ENCODE measurements at regions not wholly inside any gene's neighbourhood (a gene's known extent, or its start where the extent isn't known, plus 50 kb on each side); places are given as distances from the start of the nearest gene placed in this dataset.

GRCh38 chr14:86518298-86518697 lies 988.4 kb downstream of the FLRT2 start:
- H3K9me2 ChIP-seq (replicated peaks; ENCODE audit: control insufficient read depth, low read length) = no peaks in the 10 kb centered on the region
- no peaks in the 10 kb centered on the region for H3K79me2 ChIP-seq (ENCODE audit: control insufficient read depth, low read length)
- no peaks in the 10 kb centered on the region for H3K27me3 ChIP-seq (ENCODE audit: control insufficient read depth, low read length)
- no peaks in the 10 kb centered on the region for H3K36me3 ChIP-seq (ENCODE audit: control insufficient read depth, low read length)
- no peaks in the 10 kb centered on the region for H3K4me1 ChIP-seq (ENCODE audit: control insufficient read depth, low read length)
- H3K4me2 ChIP-seq (ENCODE audit: low read length) = no peak overlapping the region
- H3K27ac ChIP-seq (ENCODE audit: low read depth, low read length) = no peak overlapping the region
- no peaks in the 10 kb centered on the region for H3F3A ChIP-seq (ENCODE audit: control insufficient read depth, insufficient read depth)
- H3K4me3 ChIP-seq (ENCODE audit: low read length) = no peak overlapping the region
- no peaks in the 10 kb centered on the region for H4K20me1 ChIP-seq (ENCODE audit: control insufficient read depth, insufficient read depth, low read depth, low read length)
- H3K9me3 ChIP-seq (ENCODE audit: control insufficient read depth, insufficient read depth, low read length) = no peaks in the 10 kb centered on the region
- TF ChIP-seq CTCF (IDR thresholded peaks at IDR 0.05; ENCODE audit: low read depth, low read length, poor library complexity, severe bottlenecking) = no peak
- no peak for TF ChIP-seq EZH2phosphoT487 (IDR thresholded peaks at IDR 0.05; ENCODE audit: borderline replicate concordance, low read length)

DNA sequence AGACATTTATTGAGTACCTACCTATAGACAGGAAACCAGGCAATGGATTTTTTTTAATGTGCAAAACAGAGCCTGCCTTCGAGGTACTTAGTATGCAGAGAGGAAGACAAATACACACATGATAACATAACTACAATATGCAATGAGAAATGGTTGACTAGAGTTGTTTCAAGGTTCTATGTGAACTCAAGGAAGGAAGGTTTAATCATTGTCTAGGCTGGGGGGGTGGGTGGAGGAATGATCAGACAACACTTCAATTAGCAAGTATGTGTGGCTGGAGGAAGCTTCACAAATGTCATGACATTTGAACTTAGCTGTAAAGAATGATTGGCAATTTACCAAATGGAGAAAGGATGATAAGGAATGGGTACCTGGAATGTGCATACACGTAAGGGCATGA lies 985.3 kb downstream of the FLRT2 start:
- no peaks in the 10 kb centered on the region for H3K9me2 ChIP-seq (replicated peaks; ENCODE audit: control insufficient read depth, low read length)
- H3K4me1 ChIP-seq (ENCODE audit: control insufficient read depth, low read length) = no peaks in the 10 kb centered on the region
- H3F3A ChIP-seq (ENCODE audit: control insufficient read depth, insufficient read depth) = no peaks in the 10 kb centered on the region
- H3K36me3 ChIP-seq (ENCODE audit: control insufficient read depth, low read length) = no peaks in the 10 kb centered on the region
- TF ChIP-seq CTCF (IDR thresholded peaks at IDR 0.05; ENCODE audit: low read depth, low read length, poor library complexity, severe bottlenecking) (no peak), EZH2phosphoT487 (IDR thresholded peaks at IDR 0.05; ENCODE audit: borderline replicate concordance, low read length) (no peak)
- no peaks in the 10 kb centered on the region for H3K9me3 ChIP-seq (ENCODE audit: control insufficient read depth, insufficient read depth, low read length)
- no peak overlapping the region for H3K4me3 ChIP-seq (ENCODE audit: low read length)
- no peaks in the 10 kb centered on the region for H4K20me1 ChIP-seq (ENCODE audit: control insufficient read depth, insufficient read depth, low read depth, low read length)
- H3K79me2 ChIP-seq (ENCODE audit: control insufficient read depth, low read length) = no peaks in the 10 kb centered on the region
- H3K27me3 ChIP-seq (ENCODE audit: control insufficient read depth, low read length) = no peaks in the 10 kb centered on the region
- no peak overlapping the region for H3K27ac ChIP-seq (ENCODE audit: low read depth, low read length)
- H3K4me2 ChIP-seq (ENCODE audit: low read length) = no peak overlapping the region

GRCh38 chr14:86513564-86513963 lies 983.6 kb downstream of the FLRT2 start:
- H3K4me1 ChIP-seq (ENCODE audit: control insufficient read depth, low read length) = no peaks in the 10 kb centered on the region
- no peaks in the 10 kb centered on the region for H3K79me2 ChIP-seq (ENCODE audit: control insufficient read depth, low read length)
- no peaks in the 10 kb centered on the region for H3F3A ChIP-seq (ENCODE audit: control insufficient read depth, insufficient read depth)
- no peak overlapping the region for H3K4me3 ChIP-seq (ENCODE audit: low read length)
- TF ChIP-seq EZH2phosphoT487 (IDR thresholded peaks at IDR 0.05; ENCODE audit: borderline replicate concordance, low read length) (no peak), CTCF (IDR thresholded peaks at IDR 0.05; ENCODE audit: low read depth, low read length, poor library complexity, severe bottlenecking) (no peak)
- no peaks in the 10 kb centered on the region for H3K36me3 ChIP-seq (ENCODE audit: control insufficient read depth, low read length)
- no peak overlapping the region for H3K27ac ChIP-seq (ENCODE audit: low read depth, low read length)
- no peaks in the 10 kb centered on the region for H3K27me3 ChIP-seq (ENCODE audit: control insufficient read depth, low read length)
- H3K9me3 ChIP-seq (ENCODE audit: control insufficient read depth, insufficient read depth, low read length) = no peaks in the 10 kb centered on the region
- no peaks in the 10 kb centered on the region for H4K20me1 ChIP-seq (ENCODE audit: control insufficient read depth, insufficient read depth, low read depth, low read length)
- no peaks in the 10 kb centered on the region for H3K9me2 ChIP-seq (replicated peaks; ENCODE audit: control insufficient read depth, low read length)
- H3K4me2 ChIP-seq (ENCODE audit: low read length) = no peak overlapping the region

DNA sequence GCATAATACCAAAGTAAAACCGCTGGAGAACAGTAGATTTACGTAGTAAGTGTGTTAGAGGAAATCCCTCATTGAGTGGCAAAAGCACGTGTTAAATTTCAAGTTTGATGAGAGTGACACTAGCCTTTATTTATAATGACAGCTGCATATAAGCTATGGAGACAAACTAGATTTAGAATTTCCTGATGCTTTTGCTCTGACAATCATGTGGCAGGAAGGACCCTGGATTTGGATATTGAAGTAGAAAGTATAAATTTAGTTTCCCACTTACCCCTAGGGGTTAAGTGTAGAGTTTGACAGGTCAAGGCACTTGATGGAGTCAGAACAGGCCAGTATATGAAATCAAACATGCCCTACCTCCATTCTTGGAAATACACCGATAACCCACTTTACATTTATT lies 983.1 kb downstream of the FLRT2 start:
- no peak for TF ChIP-seq EZH2phosphoT487 (IDR thresholded peaks at IDR 0.05; ENCODE audit: borderline replicate concordance, low read length)
- Histone ChIP-seq H3K79me2 (ENCODE audit: control insufficient read depth, low read length) (no peaks in the 10 kb centered on the region), H3F3A (ENCODE audit: control insufficient read depth, insufficient read depth) (no peaks in the 10 kb centered on the region), H3K9me2 (replicated peaks; ENCODE audit: control insufficient read depth, low read length) (no peaks in the 10 kb centered on the region), H4K20me1 (ENCODE audit: control insufficient read depth, insufficient read depth, low read depth, low read length) (no peaks in the 10 kb centered on the region), H3K27ac (ENCODE audit: low read depth, low read length) (no peak overlapping the region), H3K4me3 (ENCODE audit: low read length) (no peak overlapping the region), H3K9me3 (ENCODE audit: control insufficient read depth, insufficient read depth, low read length) (no peaks in the 10 kb centered on the region), H3K4me1 (ENCODE audit: control insufficient read depth, low read length) (no peaks in the 10 kb centered on the region), H3K27me3 (ENCODE audit: control insufficient read depth, low read length) (no peaks in the 10 kb centered on the region), H3K36me3 (ENCODE audit: control insufficient read depth, low read length) (no peaks in the 10 kb centered on the region), H3K4me2 (ENCODE audit: low read length) (no peak overlapping the region)
